ENCODE measurements at regions not wholly inside any gene's neighbourhood (a gene's known extent, or its start where the extent isn't known, plus 50 kb on each side); places are given as distances from the start of the nearest gene placed in this dataset.

GRCh38 chr4:22991576-22991975 lies 298.8 kb downstream of the GBA3 start:
- no peak overlapping the region for H3K27ac Mint-ChIP-seq
- CTCF ChIA-PET: no interaction called here
- Histone ChIP-seq H2AFZ (ENCODE audit: insufficient read depth, low read depth, low read length, poor library complexity, severe bottlenecking) (no peak overlapping the region), H3K79me2 (ENCODE audit: control insufficient read depth, insufficient read depth, low read length) (no peaks in the 10 kb centered on the region), H3K36me3 (replicated peaks in 1 of 2; ENCODE audit: control extremely low read depth in 1 of 2, control insufficient read depth in 1 of 2, extremely low read depth in 1 of 2, insufficient read depth in 2 of 2, low read length in 1 of 2) (no peaks in the 10 kb centered on the region), H3K9me3 (ENCODE audit: control extremely low read depth in 1 of 3, control insufficient read depth in 2 of 3, insufficient read depth in 1 of 3, low read length in 2 of 3) (no peaks in the 10 kb centered on the region), H3K4me3 (ENCODE audit: control extremely low read depth in 1 of 5, extremely low read depth in 1 of 5, insufficient read depth in 1 of 5, low read depth in 2 of 5, low read length in 4 of 5) (no peak overlapping the region), H4K20me1 (ENCODE audit: control insufficient read depth, insufficient read depth, low read length, poor library complexity, severe bottlenecking) (no peaks in the 10 kb centered on the region), H3K4me2 (replicated peaks; ENCODE audit: low read depth, low read length, poor library complexity, severe bottlenecking) (no peak overlapping the region), H3K27me3 (replicated peaks in 1 of 4; ENCODE audit: control extremely low read depth in 1 of 4, control insufficient read depth in 3 of 4, insufficient read depth in 4 of 4, low read length in 3 of 4) (no peaks in the 10 kb centered on the region), H3K9ac (ENCODE audit: low read length) (no peak overlapping the region), H3K4me1 (ENCODE audit: control insufficient read depth in 2 of 2, insufficient read depth in 2 of 2, low read length in 2 of 2) (no peaks in the 10 kb centered on the region), H3K27ac (ENCODE audit: low read length in 2 of 2) (no peak overlapping the region)
- intact Hi-C loops (cut with micrococcal nuclease): no loop called here
- no peaks in the 10 kb centered on the region for H3K27me3 Mint-ChIP-seq
- no peak overlapping the region for H3K4me3 Mint-ChIP-seq
- POLR2A ChIA-PET: no interaction called here
- DNase-seq (no peak), ATAC-seq (ENCODE audit: low read depth) (no peak)
- H3K4me1 Mint-ChIP-seq: no peaks in the 10 kb centered on the region
- H3K9me3 Mint-ChIP-seq (ENCODE audit: insufficient read depth): no peaks in the 10 kb centered on the region
- WGBS (ENCODE audit: insufficient coverage): no CpG with 5 or more reads among the region's 1 CpG
- TF ChIP-seq CTCF (IDR thresholded peaks at IDR 0.05): no peak

- Histone ChIP-seq H3K27ac (ENCODE audit: low read length in 2 of 2) (no peak overlapping the region), H3K4me1 (ENCODE audit: control insufficient read depth in 2 of 2, insufficient read depth in 2 of 2, low read length in 2 of 2) (no peaks in the 10 kb centered on the region), H2AFZ (ENCODE audit: insufficient read depth, low read depth, low read length, poor library complexity, severe bottlenecking) (no peak overlapping the region), H3K4me3 (ENCODE audit: control extremely low read depth in 1 of 5, extremely low read depth in 1 of 5, insufficient read depth in 1 of 5, low read depth in 2 of 5, low read length in 4 of 5) (no peak overlapping the region), H3K9me3 (ENCODE audit: control extremely low read depth in 1 of 3, control insufficient read depth in 2 of 3, insufficient read depth in 1 of 3, low read length in 2 of 3) (no peaks in the 10 kb centered on the region), H4K20me1 (ENCODE audit: control insufficient read depth, insufficient read depth, low read length, poor library complexity, severe bottlenecking) (no peaks in the 10 kb centered on the region), H3K27me3 (replicated peaks in 1 of 4; ENCODE audit: control extremely low read depth in 1 of 4, control insufficient read depth in 3 of 4, insufficient read depth in 4 of 4, low read length in 3 of 4) (no peaks in the 10 kb centered on the region), H3K79me2 (ENCODE audit: control insufficient read depth, insufficient read depth, low read length) (no peaks in the 10 kb centered on the region), H3K36me3 (replicated peaks in 1 of 2; ENCODE audit: control extremely low read depth in 1 of 2, control insufficient read depth in 1 of 2, extremely low read depth in 1 of 2, insufficient read depth in 2 of 2, low read length in 1 of 2) (no peaks in the 10 kb centered on the region), H3K9ac (ENCODE audit: low read length) (no peak overlapping the region), H3K4me2 (replicated peaks; ENCODE audit: low read depth, low read length, poor library complexity, severe bottlenecking) (no peak overlapping the region)
- POLR2A ChIA-PET: no interaction called here
- CTCF ChIA-PET: no interaction called here
- Mint-ChIP-seq H3K4me3 (no peak overlapping the region), H3K27ac (no peak overlapping the region), H3K9me3 (ENCODE audit: insufficient read depth) (peaks cover 2% of the 10 kb centered on the region), H3K27me3 (no peaks in the 10 kb centered on the region), H3K4me1 (no peaks in the 10 kb centered on the region)
- intact Hi-C loops (cut with micrococcal nuclease): no loop called here
- TF ChIP-seq EZH2 (IDR thresholded peaks at IDR 0.05; ENCODE audit: borderline replicate concordance, insufficient read depth, low read depth, low read length, poor library complexity, severe bottlenecking) (no peak), CTCF (IDR thresholded peaks at IDR 0.05) (no peak)
- ATAC-seq (ENCODE audit: low read depth) (no peak), DNase-seq (no peak)
Observed at GRCh38 chr4:22988526-22988925, 295.8 kb downstream of the GBA3 start.
